ENCODE measurements at regions not wholly inside any gene's neighbourhood (a gene's known extent, or its start where the extent isn't known, plus 50 kb on each side); places are given as distances from the start of the nearest gene placed in this dataset.

- DNase-seq = peak in 45 of 56 donors; percentile 12 to 84 (median 48)
Observed at GRCh38 chr13:111967572-111968201, 99.3 kb upstream of the SOX1 start.

- DNase-seq = no peak
Observed at GRCh38 chr13:111968336-111969010, 98.5 kb upstream of the SOX1 start.

GRCh38 chr13:111969551-111970135, 97.3 kb upstream of the SOX1 start:
- DNase-seq = no peak

- DNase-seq = no peak
Observed at GRCh38 chr13:111970494-111971141, 96.3 kb upstream of the SOX1 start.

- DNase-seq = no peak
Observed at GRCh38 chr13:111971891-111972780, 94.8 kb upstream of the SOX1 start.

GRCh38 chr13:111973186-111973585, 93.8 kb upstream of the SOX1 start:
- no peak for DNase-seq

- DNase-seq = peak in 8 of 56 donors; percentile 15 to 56 (median 44)
Observed at GRCh38 chr13:111973605-111974340, 93.2 kb upstream of the SOX1 start.

- peak in 7 of 56 donors; percentile 26 to 62 (median 36) for DNase-seq
Observed at GRCh38 chr13:111974341-111974640, 92.7 kb upstream of the SOX1 start.

- DNase-seq = no peak
Observed at GRCh38 chr13:111975539-111976473, 91.1 kb upstream of the SOX1 start.

GRCh38 chr13:111976474-111977178, 90.3 kb upstream of the SOX1 start:
- DNase-seq = no peak

- no peak for DNase-seq
Observed at GRCh38 chr13:111977179-111977506, 89.8 kb upstream of the SOX1 start.

- DNase-seq = peak in 6 of 56 donors; percentile 11 to 46 (median 40)
Observed at GRCh38 chr13:111978546-111978945, 88.4 kb upstream of the SOX1 start.

GRCh38 chr13:111980146-111980929, 86.6 kb upstream of the SOX1 start:
- no peak for DNase-seq

GRCh38 chr13:111981006-111981405, 85.9 kb upstream of the SOX1 start:
- DNase-seq = no peak

- DNase-seq = no peak
Observed at GRCh38 chr13:111981446-111982165, 85.3 kb upstream of the SOX1 start.

- DNase-seq = no peak
Observed at GRCh38 chr13:111984349-111984748, 82.6 kb upstream of the SOX1 start.

GRCh38 chr13:111990362-111990761, 76.6 kb upstream of the SOX1 start:
- DNase-seq = no peak
